Coronary artery (tissue), 2 donors: ENCODE measurements at regions not wholly inside any gene's neighbourhood (a gene's known extent, or its start where the extent isn't known, plus 50 kb on each side); places are given as distances from the start of the nearest gene placed in this dataset.

ENCODE experiments used
- DNase-seq: peaks from one replicate; pipeline ENCODE4 v3.0.0-alpha.2; 2017; ENCODE audit warnings: low spot score
- H3K27ac ChIP-seq, 2 donors: fragments of 200-600 bp; sonication (generic); one replicate each; pipeline ENCODE4 v1.5.1; 2016 to 2019
- H3K4me3 ChIP-seq: fragments of 200-600 bp; sonication (generic); 2 replicates; pipeline ENCODE4 v1.5.1; 2016; ENCODE audit warnings: mild to moderate bottlenecking, moderate library complexity
- TF ChIP-seq, protein P1 (sequence below): fragments of 200-600 bp; sonication (generic); IDR thresholded peaks from one replicate; pipeline ENCODE4 v1.5.1; 2019; ENCODE audit warnings: antibody characterized with exemption

DNA sequence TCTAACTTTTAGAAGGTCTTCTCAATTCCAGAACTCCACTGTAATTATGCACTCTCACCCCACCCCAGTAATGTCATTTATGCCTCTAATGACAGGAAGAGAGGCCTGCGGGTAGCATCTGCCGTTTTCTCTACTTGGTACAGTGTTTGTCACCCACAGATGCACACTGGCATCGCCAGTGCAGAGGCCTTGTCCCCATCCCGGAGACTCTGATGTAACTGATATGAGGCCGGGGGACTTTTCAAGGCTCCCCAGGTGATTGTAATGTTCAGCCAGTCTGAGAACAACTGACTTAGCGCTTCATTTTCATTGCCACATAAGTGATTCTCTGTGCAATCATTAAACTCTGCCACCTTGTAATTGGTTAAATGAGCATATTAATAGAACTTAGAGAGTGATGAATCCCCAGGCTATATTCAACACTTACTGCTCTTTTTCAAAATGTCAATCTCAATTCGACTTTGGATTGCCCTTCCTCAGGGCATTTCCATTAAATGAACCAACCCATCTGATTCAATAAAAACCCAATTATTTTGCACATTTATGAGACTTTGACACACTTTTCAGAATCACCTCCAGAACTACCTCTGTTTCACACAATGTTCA is 113.2 kb downstream of the HERPUD2 start:
- no peak overlapping the region for H3K27ac ChIP-seq
- H3K4me3 ChIP-seq, result no peak overlapping the region
- TF ChIP-seq, protein P1, sequence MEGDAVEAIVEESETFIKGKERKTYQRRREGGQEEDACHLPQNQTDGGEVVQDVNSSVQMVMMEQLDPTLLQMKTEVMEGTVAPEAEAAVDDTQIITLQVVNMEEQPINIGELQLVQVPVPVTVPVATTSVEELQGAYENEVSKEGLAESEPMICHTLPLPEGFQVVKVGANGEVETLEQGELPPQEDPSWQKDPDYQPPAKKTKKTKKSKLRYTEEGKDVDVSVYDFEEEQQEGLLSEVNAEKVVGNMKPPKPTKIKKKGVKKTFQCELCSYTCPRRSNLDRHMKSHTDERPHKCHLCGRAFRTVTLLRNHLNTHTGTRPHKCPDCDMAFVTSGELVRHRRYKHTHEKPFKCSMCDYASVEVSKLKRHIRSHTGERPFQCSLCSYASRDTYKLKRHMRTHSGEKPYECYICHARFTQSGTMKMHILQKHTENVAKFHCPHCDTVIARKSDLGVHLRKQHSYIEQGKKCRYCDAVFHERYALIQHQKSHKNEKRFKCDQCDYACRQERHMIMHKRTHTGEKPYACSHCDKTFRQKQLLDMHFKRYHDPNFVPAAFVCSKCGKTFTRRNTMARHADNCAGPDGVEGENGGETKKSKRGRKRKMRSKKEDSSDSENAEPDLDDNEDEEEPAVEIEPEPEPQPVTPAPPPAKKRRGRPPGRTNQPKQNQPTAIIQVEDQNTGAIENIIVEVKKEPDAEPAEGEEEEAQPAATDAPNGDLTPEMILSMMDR, result no peak
- DNase-seq, result no peak

DNA sequence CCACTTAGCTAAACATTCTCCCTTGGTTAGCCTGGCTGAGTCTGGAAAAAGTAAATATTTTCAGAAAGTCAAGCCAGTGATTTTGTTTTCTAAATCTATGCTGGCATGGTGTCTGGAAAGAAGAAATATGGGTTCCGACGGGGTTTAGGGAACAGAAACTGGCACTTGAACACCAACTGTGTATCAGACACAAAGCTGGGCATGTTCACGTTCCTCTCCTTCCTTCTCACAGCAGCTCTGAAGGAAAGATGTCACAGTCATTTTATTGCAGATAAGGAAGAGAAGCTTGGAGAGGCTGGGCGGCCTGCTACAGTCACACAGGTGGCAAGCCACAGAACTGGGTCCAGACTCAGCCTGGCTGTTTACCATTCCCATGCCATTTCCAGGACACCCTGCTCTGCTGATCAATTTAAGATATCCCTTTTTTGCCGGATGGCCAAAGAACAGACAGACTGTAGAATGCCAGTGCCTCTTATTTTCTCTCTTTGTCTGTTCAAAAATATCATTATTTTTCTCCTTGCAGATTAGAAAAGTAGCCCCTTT is 118.8 kb downstream of the HERPUD2 start:
- no peak for DNase-seq
- TF ChIP-seq, protein P1, result no peak
- Histone ChIP-seq H3K27ac (no peak overlapping the region), H3K4me3 (no peak overlapping the region)

DNA sequence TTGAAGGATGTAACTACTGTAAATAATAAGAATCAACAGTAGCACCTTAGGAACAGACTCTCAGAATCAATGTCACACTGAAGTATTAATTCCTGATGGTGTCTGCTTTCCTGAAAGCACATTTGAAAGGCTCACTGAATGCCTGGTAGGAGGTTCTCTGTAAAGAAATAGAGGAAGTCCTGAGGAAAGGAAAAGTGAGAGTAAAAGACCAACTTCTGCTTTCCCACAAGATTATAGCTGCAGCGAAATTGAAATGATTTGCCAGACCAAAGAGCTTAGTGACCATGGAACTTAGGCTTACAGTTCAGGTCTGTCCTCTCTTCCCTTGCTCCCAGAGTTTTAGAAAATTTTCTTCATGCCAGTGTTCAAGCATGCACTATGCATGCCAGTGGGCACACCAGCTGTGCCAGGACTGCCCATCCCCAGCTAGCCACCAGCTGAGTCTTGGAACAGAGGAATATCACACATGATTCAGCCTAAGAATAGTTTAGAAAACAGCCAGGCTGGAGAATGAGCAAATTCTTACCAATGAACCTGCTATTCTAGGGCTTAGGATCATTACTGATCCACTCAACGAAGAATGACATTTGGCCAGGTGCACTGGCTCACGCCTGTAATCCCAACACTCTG is 123.2 kb downstream of the HERPUD2 start:
- no peak for DNase-seq

DNA sequence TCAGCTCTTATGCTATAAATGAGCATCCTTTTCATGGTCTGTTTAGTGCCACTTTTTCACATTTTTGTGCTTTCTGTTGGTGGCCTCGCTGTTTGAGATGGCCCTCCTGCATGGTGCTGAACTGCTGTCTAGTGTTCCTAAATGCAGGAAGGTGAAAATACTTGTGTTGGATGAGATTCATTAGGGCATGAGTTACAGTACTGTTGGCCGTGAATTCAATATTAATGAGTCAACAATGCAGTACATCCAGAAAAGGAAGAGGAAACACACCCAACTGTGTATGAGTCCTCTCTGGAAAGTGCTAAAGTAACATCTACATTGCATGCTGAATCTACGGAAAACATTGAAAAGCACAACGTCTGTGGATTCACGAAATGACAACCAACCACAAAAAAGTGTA is 124.0 kb downstream of the HERPUD2 start:
- TF ChIP-seq, protein P1, result no peak
- H3K27ac ChIP-seq, result no peak overlapping the region
- no peak for DNase-seq

More for the DNA sequence above, 123.2 kb downstream of the HERPUD2 start:
- TF ChIP-seq, protein P1, result no peak
- H3K4me3 ChIP-seq, result no peak overlapping the region
- peak overlapping the region in 1 of 2 donors; percentile 3 for H3K27ac ChIP-seq

DNA sequence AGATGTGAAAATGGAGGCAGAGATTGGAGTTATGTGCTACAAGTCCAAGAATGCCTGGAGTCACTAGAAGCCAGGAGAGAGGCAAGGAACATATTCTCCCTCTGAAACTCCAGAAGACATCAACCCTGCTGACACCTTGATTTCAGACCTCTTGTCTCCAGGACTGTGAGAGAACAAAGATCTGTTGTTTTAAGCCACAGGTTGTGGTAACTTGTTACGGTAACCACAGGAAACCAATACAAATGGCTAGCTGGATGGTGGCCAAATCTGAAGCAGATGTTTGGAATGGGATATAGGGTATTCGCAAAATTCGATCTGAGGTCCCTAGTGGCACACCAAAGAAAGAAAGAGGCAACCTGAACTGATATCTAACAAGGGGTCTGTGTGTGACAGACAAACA is 129.0 kb downstream of the HERPUD2 start:
- Histone ChIP-seq H3K4me3 (no peak overlapping the region), H3K27ac (no peak overlapping the region)
- TF ChIP-seq, protein P1, result no peak
- DNase-seq, result peak; percentile 28

More for the DNA sequence above, 124.0 kb downstream of the HERPUD2 start:
- H3K4me3 ChIP-seq, result no peak overlapping the region

DNA sequence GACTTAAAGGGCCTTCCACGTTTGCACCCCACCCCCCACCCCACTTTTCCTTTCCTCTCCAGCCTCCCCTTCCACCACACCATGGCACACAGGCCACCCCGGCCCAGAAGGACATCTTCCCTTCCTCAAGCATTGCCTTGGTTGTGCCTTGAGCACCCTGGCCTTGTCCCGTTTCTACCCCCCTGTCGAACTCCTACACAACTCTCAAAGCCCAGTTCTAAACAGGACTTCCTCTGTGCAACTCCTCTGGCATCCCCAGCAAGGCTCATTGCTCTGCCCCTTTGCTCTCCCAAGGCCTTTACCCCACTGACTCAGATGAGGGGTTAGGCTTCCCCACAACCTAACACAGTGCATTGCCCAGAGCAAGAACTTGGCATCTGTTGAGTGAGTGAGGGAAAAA is 136.1 kb downstream of the HERPUD2 start:
- no peak overlapping the region for H3K4me3 ChIP-seq
- TF ChIP-seq, protein P1, result no peak
- no peak overlapping the region for H3K27ac ChIP-seq
- peak; percentile 53 for DNase-seq
